GM12872 (cell line): ENCODE measurements at regions not wholly inside any gene's neighbourhood (a gene's known extent, or its start where the extent isn't known, plus 50 kb on each side); places are given as distances from the start of the nearest gene placed in this dataset.

Experiments used
- TF ChIP-seq, protein P1 (sequence below): IDR thresholded peaks from 3 replicates; pipeline ENCODE4 v1.5.1; 2011; ENCODE audit warnings: low read depth, mild to moderate bottlenecking, low read length, moderate library complexity; ENCODE audit not compliant: insufficient read depth

DNA sequence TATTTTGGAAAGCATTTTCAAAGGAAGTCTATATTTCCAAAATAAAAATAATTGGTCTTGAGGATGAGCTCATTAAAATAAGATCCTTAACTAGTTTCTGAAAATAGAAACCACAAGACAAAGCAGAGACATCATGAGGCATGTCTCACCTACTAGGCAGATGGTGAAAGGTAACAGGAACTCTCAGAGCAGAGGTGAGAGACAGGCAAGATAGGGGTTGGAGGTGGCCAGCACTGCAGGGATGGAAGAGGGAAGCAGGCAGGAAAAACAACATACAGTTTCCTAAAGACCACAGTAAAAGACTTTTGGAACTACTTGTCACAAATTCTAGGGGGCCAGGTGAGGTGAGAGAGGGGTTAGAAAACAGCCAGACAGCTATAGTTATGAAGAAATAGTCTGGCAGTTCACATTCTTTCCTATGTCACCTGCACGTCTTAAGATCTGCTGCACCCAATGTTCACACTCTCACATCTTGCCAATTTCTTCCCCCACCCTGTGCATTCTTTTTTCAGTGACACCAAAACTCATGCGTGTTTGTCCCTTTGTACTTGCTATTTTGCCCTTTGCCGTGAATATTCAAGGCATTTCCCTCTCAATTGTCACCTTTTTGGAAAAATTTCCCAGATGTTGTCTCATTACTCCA, 341.7 kb upstream of the KITLG start:
- TF ChIP-seq, protein P1, sequence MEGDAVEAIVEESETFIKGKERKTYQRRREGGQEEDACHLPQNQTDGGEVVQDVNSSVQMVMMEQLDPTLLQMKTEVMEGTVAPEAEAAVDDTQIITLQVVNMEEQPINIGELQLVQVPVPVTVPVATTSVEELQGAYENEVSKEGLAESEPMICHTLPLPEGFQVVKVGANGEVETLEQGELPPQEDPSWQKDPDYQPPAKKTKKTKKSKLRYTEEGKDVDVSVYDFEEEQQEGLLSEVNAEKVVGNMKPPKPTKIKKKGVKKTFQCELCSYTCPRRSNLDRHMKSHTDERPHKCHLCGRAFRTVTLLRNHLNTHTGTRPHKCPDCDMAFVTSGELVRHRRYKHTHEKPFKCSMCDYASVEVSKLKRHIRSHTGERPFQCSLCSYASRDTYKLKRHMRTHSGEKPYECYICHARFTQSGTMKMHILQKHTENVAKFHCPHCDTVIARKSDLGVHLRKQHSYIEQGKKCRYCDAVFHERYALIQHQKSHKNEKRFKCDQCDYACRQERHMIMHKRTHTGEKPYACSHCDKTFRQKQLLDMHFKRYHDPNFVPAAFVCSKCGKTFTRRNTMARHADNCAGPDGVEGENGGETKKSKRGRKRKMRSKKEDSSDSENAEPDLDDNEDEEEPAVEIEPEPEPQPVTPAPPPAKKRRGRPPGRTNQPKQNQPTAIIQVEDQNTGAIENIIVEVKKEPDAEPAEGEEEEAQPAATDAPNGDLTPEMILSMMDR: no peak

DNA sequence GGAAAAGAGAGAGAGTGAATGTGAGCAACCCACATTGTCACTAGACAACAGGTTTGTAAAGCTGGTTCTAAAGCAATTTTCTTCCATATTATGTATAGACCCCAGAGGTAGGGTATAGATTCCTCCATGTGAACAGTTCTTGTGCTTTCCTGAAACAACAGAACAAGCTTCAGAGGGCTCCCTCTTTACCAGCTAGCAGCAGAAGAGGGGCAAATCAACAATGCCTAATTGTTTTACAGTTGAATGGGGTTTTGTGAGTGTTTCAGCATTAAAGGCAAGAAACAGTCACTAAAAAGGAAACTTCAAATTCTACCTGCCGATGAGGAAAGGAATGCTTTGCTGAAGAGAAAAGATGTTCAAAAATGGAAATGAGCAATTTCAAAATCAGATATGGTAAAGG, 341.2 kb upstream of the KITLG start:
- TF ChIP-seq, protein P1: no peak

DNA sequence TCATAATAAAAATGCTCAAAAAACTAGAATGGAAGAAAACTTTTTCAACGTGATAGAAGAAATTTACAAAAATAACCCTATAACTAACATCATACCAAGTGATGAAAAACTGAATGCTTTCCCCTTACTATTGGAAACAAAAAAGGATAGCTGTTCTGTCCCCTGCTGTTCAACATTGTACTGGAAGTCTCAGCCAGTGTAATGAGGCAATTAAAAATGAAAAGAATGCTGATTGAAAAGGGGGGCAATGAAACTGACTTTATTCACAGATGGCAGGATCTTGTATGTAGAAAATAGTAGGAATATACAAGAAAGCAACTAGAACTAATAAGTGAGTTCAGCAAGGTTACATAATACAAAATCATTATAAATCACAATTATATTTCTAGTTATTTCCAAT, 337.9 kb upstream of the KITLG start:
- TF ChIP-seq, protein P1: no peak

DNA sequence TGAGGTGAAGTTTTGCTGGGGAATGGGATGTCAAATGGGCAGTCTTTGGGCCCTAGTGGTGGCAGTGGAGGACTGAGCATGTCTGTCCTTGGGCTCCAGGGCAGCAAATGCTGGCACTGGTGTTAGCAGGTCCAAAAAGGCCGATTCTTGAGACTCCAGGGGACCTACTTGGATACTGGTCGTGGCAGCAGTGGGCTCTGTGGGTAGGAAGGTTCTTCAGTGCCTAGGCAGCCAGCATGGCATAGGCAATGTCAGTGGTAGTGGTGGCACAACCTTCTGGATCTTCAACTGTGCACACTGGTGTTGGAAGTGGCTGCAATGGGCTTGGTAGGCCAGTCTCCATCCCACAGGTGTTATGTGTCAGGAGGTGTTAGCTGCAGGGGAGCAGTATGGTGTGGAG, 334.7 kb upstream of the KITLG start:
- TF ChIP-seq, protein P1: no peak

DNA sequence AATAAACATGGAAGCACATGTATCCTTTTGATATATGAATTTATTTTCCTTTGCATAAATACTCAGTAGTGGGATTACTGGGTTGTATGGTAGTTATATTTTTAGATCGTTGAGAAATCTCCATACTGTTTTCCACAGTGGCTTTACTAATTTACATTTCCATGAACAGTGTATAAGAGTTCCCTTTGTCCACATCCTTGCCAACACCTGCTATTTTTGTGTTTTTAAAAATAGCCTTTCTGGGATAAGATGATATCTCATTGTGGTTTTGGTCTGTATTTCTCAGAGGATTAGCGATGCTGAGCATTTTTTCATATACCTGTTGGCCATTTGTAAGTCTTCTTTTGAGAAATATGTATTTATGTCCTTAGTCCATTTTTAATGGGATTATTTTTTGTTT, 329.2 kb upstream of the KITLG start:
- TF ChIP-seq, protein P1: no peak

DNA sequence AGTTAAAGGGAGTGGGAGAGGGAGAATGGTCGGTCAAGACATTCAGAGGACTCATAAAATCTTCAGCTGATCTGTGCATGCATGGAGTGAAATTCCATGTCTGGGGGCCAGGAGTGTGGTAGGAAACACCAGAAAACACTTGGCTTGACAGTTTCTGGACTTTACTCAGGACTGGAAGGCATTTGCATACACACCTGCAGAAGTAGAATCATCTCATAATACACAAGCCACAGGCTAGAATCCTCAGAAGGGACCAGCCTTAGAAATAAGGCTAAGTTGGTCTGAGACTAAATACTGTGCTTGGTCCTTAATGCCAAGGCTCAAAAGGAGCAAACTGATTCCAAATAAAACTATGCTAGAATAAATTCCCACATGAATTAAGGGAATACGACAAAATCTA, 328.1 kb upstream of the KITLG start:
- TF ChIP-seq, protein P1: no peak

DNA sequence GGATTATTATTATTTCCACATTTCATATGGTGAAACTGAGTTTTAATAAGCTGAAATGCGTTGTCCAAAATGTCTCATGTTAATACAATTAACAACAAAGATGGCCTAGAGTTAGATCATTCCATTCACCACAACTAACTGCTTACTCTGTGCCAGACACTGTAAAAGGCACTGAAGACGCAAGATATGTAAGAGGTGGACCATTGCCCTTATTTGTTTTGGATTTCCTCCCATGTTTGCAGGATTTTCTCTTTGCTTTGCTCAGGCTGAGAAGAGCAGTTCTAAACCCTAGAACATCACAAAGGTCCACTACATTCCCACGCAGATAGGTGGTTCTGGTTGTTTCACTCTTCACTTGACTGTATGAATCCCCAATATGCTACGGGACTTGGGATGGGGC, 324.4 kb upstream of the KITLG start:
- TF ChIP-seq, protein P1: no peak
